Skin of body (tissue), 1 donor: ENCODE measurements at regions not wholly inside any gene's neighbourhood (a gene's known extent, or its start where the extent isn't known, plus 50 kb on each side); places are given as distances from the start of the nearest gene placed in this dataset.

Experiments
- DNase-seq: peaks from one replicate; lab custom pipeline; 2025; lab: John Stamatoyannopoulos, UW

DNA sequence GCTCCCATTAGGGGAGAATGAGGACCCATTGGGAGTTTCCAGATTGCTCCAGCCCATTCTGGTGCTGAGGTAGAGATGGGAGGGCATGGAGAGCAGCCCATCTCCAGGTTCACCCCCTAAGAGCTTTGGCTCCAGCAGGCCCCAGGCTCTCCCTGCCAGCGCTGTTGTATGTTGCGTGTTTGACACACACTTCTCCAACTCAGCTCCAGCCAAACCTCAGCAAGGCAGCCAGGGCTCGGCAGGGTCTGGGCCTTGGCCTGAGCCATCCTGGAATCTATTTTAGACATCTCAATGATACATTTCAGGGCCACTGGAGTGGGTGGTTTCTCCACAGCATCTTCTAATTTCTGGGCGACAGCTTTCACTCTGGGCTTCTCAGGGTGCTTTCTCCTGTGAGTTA is 117.0 kb downstream of the NAV1 start:
- no peak for DNase-seq

DNA sequence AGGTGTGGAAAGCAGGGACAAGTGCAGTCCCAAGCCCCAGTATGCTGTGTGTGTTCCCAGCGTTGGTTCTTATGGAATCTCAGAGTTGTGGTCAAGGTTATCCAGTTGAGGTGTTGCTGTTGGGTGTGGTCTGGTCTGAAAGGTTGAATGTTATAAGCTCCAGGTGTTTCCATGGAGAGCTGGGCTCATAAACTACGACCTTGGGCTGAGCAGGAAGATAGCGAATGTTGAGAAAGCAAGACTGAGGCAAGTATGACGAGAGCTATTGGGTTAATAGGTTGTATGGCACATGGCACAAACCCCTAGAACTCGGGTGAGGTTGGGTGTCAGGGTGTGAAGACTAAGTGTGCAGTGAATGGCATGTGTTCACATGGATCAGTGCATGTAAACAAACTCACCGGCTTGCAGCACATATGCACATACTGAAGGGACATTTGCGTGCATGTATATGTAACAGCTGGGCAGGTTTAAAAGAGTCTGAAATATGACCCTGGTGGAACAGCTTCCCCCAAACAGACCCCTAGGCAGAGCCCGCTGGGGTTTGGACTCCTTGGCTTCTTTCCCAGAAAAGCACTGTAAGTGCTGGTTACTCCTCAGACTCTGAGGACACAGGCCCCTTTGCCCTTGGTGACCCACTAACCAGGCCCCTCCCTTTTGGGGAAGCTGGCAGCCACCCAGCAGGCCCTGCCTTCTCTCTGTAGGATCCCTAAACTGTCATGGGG is 117.5 kb downstream of the NAV1 start:
- DNase-seq, result peak; percentile 71

DNA sequence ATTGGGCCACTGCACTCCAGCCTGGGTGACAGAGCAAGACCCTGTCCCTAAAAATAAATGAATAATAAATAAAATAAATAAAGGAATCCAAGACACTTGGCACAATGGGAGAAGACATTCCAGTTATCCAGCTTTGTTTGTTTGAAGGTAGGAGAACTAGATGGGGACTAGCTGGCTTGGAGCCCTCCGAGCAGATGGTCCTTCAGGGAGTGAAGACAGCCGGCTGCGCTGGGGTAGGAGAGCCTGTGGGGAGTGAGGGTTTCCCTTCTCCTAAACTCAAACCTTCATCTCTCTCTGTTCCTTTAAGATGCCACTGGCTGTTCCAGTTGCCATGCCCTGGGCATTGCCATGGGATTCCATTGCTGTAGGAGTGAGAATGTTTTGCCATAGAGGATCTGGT is 120.6 kb downstream of the NAV1 start:
- DNase-seq, result no peak

DNA sequence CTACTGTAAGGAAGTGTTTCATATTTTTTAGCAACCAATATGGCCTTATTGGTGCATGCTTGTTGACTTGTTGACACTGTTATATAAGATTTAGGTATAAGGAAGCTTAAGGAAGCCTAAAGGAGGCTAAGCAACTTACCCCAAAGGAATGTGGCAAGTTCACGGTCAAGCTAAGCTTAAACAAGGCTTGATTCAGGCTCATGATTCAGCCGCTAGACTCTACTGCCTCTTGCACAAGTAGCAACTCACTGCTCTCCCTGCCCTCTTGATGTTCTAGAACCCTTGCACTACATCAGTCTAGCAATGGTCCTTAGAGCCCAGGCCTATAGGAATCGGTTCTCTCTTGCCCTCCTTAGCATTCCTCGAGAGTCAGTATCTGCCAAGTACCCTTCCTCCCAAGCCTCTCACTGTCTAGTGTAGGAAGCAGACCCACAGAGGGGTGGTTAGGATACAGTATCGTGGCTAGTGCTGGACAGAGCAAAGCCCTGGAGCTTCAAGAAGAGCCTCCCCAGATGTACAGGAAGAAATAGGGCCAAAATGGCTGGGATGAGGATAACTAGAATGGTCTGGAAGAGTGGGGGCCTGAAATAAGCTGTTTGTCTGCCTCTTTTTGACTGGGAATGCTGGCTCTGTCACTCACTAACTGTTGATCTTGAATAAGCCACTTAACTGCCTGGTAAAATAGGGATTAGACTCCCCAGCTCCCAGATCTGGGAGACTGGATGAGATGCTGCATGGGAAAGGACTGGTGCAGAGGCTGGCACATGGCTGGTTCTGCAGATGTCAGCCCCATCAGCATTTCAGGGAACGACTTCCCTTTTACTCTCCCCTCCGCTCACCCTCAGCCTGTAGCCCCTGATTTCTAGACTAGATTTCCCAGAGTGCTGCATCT is 122.2 kb downstream of the NAV1 start:
- DNase-seq, result no peak

DNA sequence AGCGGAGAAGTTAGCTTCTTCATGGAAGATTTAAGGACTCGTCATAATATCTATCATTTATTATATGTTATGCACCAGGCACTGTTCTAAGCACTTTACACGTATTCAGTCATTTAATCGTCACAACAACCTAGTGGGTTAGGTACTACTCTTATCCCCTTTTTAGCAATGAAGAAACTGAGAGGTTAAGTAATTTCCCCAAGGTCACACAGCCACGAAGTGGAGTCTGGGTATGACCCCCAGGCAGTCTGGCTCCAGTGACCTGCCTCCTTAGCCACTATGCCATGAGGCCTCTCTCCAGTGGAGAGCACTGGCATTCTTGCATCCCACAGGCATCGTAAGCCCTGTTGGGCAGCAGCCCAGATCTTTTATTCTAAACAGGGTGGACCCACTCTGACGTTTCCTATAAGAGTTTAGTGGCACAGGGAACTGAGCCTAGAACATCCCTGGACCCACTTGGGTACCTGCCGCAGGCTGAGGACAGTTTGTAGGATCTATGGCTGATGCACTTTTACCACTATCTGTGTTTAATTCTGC is 123.0 kb downstream of the NAV1 start:
- DNase-seq, result no peak

DNA sequence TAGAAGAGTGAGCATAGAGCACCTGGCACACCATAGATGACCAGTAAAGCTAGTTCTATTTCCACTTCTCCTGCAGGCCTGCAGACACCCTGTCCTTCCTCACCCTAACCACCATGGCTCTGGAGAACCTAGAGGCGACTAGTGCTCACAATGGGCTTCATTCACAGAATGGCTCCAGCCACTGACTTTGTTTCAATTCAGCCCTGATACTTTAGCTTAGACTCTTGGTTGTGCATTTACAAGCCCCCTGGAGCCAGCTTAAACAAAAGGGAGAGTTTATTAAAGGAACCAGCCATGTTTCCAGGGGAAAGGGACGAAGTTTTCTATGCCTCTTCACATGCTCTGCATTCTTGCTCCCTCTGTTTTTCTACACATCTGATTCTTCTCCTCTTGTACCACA is 123.7 kb downstream of the NAV1 start:
- no peak for DNase-seq

DNA sequence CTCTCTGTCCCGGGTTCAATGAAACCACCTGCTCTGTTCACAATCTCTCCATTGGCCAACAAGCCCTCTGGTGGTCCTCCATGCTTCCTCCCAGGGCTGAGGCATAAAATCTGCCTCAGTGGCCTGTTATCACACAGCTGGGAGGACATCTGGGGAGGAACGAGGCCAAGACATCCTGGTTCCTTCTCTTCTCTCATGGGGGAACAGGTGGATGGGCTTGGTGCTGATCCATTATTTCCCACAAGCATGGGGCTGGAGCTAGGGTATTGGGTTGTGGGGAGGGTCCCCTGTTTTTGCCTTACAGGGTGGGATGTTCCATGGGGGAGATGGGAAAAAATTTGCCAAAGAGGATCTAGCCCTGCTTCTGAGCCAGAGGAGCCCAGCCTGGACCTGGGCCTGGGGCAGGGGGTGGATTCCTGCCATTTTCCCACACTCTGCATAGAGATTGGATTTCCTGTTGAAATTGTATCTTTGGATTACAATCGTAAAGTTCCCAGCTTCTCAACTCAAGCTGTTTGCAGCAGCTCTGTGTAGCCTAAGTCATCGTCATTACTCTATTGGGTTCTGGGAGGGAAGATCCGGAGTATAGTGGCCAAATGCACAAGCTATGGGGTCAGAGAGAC is 124.7 kb downstream of the NAV1 start:
- DNase-seq, result no peak

DNA sequence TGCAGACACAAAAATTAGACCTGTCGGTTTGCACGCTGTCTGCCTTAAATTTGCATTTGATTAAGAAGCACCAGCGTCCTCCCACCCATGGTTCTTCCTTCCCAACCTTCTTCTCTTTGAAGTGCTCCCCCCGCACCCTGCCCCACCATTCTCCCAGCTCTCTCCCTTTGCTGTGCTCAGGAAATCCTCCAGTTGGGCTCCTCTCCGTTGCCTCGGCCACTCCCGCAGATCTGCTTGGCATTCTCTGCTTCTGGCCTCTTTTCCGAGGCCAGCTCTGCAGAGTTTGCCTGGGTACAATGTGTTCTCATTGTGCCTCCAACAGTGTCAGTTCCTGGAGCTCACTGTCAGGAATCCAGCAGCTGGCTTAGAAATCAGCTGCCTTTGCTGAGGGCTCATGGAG is 126.1 kb downstream of the NAV1 start:
- DNase-seq, result no peak

DNA sequence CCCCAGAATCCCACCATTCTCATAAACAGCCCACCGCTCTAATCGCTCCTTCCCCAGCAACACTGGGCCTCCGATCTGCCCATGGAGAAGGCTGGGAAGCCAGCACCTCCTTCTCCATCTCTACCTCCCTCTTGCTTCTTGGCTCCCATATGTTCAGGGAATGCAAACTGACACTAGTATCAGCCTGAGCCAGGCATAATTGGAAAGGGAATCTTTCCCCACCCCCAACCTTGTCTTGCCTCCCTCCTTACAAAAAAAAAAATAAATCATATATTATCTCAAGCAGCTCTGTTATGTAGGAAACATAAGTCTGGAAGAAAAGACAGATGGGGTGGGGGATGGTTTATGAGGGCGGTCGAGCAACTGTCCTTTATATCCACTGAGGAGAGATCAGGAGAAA is 127.2 kb downstream of the NAV1 start:
- DNase-seq, result no peak

DNA sequence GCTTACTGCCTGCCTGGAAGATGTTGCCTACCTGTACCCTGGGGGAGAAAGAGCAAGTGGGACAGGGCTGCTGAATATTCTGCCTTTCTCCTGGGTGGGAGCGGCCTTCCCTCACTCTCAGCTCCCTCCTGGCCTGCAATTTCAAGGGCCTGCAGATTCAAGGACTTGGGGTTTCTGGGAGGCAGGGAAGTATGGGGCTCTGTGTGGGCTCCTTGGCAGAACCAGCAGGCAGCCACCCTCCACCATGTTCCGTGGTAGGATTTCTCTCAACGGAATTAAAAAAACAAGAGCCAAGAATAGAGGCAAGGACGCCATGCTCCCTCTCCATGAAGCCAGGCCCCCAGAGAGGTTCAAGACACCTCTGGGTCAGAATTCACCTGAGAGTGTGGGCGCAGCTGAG is 127.7 kb downstream of the NAV1 start:
- DNase-seq, result no peak

DNA sequence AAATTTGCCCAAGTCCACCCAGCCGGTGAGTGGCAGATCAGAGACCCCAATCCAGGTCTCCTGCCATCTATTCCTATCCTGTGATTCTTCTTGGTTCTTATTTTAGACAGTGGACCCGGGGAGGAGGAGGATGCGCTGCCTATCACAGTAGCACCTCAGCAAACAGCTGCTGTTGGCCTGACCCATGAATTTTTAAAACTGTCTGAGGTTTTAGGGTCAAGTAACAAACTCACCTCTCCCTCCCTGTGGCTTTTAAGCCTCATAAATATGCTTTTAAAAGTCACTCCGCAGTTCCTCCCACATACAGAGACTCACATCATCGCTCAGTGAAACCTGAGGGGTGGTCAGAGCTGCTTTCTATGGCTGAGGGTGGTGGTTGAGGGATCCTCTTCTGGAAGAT is 128.6 kb downstream of the NAV1 start:
- no peak for DNase-seq

DNA sequence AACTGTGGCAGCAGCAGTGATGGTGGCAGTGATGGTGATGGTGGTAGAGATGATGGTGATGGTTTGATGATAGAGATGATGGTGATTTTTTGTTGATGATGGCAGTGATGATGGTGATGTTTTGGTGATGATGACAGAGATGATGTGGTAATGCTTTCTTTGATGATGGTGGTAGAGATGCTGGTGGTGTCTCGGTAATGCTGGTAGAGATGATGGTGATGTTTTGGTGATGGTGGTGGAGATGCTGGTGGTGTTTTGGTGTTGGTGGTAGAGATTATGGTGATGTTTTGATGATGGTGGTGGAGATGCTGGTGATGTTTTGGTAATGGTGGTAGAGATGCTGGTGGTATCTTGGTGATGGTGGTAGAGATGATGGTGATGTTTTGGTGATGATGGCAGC is 131.6 kb downstream of the NAV1 start:
- no peak for DNase-seq

DNA sequence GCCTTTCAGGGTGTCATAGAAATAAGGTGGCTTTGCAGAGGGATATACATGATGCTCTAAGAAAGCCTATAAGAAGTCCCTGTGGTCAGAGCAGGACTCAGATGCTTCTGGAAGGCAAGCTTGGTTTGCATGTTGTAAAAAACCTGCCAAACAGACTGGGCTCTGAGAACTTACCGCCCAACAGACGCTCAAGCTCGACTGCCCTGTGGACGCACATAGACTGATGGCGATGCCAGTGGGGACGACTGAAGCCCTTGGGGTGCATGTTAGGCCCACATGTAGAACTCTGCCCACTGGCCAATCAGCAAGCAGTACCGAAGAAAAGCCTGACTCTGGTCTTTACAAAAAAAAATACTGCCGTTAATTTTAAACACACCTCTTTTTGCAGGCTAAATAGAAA is 133.8 kb downstream of the NAV1 start:
- DNase-seq, result no peak

DNA sequence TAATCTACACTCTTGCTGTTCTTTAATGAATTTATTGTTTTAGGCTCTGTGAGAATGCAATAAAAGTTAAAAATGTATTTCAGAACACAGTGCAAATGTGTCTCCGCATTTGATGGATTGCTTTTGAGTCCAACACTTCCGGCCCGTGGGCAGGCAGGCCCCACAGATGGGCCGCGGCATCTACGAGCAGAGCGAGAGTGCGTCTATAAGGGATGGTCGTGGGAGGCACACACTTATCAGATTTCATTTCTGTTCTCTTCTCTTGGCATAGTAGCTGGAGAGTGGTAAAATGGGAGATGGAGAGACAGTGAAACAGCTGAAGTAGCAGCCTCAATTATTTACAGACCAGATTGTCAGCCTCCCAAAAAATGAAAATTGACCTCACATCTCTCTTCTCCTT is 134.2 kb downstream of the NAV1 start:
- no peak for DNase-seq

DNA sequence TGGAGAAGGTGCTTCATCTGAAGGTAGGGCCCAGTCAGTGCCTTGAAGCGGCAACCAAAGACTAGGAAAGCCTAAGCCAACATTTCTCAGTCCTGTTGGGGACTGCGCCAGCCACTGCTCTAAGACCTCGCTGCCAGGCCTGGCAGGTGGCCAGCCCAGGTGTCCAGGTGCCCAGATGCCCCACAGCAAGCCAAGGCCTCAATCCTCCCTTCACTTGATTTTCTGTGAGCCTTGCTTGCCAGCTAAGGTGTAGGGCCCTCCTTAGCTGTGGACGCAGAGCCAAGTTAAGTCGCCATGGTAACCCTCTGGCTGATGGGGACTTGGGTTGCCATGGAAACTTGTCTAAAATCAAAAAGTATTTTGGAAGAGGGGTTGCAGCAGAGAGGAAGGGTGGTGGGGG is 135.0 kb downstream of the NAV1 start:
- DNase-seq, result no peak

DNA sequence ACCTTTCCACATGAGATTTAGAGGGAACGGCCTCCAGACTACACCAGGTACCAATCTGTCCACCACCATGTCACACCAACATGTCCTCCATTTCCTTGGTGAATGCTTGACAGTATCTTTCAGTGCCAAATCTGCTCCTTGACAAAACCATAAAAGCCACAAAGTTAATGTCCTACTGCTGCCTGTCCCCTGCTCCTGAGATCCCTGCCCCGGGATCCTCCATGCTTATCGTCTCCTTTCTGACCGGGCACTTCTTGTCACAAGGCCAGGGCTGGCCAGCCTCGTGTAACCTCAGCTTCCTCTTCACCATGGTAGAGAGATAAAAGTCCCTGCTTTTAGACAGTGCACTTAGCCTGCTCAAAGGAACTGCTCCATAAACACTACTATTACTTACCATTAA is 136.2 kb downstream of the NAV1 start:
- no peak for DNase-seq

DNA sequence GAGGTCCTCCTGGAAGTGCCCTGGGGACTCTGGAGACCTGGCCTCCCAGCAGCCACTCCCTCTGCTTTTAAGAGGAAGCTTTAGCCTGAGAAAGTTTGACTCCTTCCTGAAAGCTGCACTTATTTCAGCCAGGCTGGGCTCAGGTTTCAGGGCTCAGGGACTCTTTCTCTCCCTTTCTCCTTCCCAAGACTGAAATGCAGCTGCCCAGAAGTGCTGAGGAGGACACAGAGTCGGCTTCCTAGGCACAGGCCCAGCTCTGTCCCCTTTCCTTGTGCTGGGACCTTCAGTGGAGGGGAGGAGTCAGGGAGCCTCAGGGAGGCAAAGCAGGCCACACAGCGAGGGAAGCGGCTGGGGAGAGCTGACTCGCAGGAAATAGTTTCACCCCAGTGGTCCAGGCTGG is 137.3 kb downstream of the NAV1 start:
- DNase-seq, result peak; percentile 32

DNA sequence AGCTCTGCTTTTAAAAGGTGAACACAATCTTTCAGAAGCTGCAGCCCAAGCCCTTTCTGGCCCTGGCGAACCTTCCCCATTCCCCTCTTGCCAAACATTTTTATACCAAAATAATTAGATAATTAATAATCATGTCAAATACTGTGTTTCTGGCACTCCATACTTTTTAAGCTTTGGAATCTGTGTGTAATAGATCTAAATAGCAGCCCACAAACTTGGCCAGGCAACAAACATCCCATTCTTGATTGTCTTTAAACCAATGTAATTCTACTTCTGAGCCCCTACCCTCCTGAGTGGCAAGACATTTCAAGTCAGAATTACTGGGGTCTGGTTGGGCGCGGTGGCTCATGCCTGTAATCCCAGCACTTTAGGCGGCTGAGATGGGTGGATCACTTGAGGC is 137.7 kb downstream of the NAV1 start:
- no peak for DNase-seq

DNA sequence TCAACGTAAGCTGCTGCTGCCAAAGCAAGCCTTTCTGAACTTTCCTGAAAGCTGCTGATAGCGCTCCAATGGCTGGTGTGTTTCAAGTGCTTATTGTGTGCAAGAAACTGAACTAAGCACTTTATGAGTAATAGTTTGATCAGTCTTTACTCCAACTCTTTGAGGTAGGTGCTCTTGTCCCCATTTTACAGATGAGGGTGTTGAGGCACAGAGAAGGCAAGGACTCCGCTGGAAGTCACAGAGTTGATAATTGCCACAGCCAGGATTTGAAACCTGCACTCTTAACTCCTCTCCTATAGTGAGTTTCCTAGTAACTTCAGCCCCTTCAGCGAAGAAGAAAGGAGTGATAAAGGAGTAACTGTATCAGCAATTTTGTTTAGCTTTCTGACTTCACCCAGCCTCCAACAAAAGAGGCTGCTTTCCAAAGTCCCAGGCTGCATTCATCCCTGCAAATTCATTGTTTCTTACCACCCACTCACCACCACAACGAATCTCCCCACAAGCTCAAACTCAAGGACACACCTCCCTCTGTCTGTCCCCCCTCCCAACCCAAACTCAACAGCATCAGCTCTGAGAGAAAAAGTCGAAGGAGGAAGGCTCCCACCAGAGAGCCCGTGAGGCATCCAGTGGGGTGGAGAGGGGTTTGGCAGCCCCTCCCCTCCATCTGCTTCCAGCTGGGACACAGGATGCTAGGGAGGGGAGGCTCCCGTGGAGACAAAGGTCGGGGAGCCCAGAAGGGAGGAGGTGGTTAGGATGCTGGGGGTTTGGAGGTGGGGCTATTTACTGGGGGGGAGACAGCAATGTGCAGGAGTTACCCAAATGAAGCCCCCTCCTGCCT is 139.6 kb downstream of the NAV1 start:
- DNase-seq, result no peak

DNA sequence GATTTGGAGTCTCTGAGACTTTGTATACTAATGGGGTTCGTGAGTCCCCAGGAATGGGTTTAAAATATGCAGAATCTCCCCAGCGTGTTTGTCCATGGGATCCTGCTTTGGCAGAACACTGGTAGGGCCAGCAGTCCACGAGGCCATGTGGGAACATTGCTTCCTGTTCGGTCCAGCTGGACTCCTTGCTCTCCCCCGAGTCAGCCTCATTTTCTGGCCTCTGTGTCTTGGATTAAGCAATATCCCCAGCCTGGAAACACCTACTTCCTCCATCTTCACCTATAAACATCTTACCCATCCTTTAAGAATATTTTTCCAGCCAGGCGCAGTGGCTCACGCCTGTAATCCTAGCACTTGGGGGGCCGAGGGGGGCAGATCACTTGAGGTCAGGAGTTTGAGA is 142.4 kb downstream of the NAV1 start:
- DNase-seq, result no peak

DNA sequence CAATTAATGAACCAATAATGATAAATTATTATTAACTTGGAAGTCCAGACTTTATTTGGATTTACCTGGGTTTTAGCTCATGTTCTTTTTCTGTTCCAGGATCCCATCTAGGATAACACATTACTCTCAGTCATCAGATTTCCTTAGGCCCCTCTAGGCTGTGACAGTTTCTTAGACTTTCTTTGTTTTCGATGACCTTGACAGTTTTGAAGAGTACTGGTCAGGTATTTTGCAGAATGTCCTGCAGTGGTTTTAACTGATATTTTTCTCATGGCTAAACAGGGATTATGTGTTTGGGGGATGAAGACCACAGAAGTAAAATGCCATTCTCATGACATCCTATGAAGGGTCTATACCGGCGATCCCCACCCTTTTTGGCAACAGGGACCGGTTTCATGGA is 144.0 kb downstream of the NAV1 start:
- no peak for DNase-seq
